K562 (cell line): ENCODE measurements at regions not wholly inside any gene's neighbourhood (a gene's known extent, or its start where the extent isn't known, plus 50 kb on each side); places are given as distances from the start of the nearest gene placed in this dataset.

Source experiments
- ATAC-seq: fragments of 200-7000 bp; cut with Tn5 transposase; 3 replicates; pipeline ENCODE4 v1.9.1; 2020; ENCODE audit warnings: moderate library complexity
- BruUV-seq: library from RNA; stranded (reverse); fragments of 400-500 nt; replicated peaks from 2 replicates; lab custom pipeline; 2021; lab: Mats Ljungman, UMichigan
- CTCF ChIA-PET: fragments of 300-600 bp; formaldehyde crosslinking; extraction: SDS; loops from one replicate; lab custom pipeline; 2021; ENCODE audit warnings: low intra/inter-chr PET ratio; lab: Yijun Ruan, JAX
- POLR2A ChIA-PET: fragments of 300-600, 350-650 bp; sonication (Branson Sonifier 250); formaldehyde crosslinking; extraction: SDS; loops from one replicate; lab custom pipeline; 2021; ENCODE audit warnings: antibody characterized with exemption, inconsistent platforms; lab: Yijun Ruan, JAX
- DNase-seq, 4 experiments: peaks; one replicate each; pipeline versions ENCODE4 v3.0.0 to v3.0.0-alpha.2; 2011 to 2018; ENCODE audit warnings: low spot score in 3 of 4, mixed read lengths in 3 of 4; ENCODE audit errors: extremely low read depth in 1 of 4
- FAIRE-seq: peaks from 2 replicates; lab custom pipeline; 2011; peaks lifted over from hg19 to GRCh38; lab: Jason Lieb, UNC
- H2AFZ ChIP-seq: 2 replicates; pipeline ENCODE4 v1.6.0; 2011; ENCODE audit warnings: low read depth, low read length, control low read depth, inconsistent platforms
- H3K27ac ChIP-seq: fragments of 200-600 bp; 3 replicates; pipeline ENCODE4 v1.8.0; 2011; ENCODE audit warnings: low read depth, mild to moderate bottlenecking, control low read depth, inconsistent platforms, low read length, moderate library complexity, mixed read lengths; ENCODE audit errors: extremely low read depth
- H3K27me3 ChIP-seq, 2 experiments: fragments of 300-600 bp in 1 of 2; 2 replicates in 1 of 2; 3 replicates in 1 of 2; pipeline versions ENCODE4 v1.6.0 to v1.8.0; 2011; ENCODE audit warnings: inconsistent platforms in 2 of 2, low read length in 2 of 2, mild to moderate bottlenecking in 1 of 2, mixed read lengths in 1 of 2, moderate library complexity in 1 of 2; ENCODE audit not compliant: control insufficient read depth in 2 of 2, insufficient read depth in 2 of 2
- H3K36me3 ChIP-seq: fragments of 300-600 bp; 3 replicates; pipeline ENCODE4 v1.8.0; 2011; ENCODE audit warnings: mild to moderate bottlenecking, low read length, inconsistent platforms; ENCODE audit not compliant: control insufficient read depth, insufficient read depth
- H3K4me1 ChIP-seq, 2 experiments: fragments of 200-600 bp in 1 of 2; replicated peaks in 1 of 2; 2 replicates in 1 of 2; 3 replicates in 1 of 2; pipeline versions ENCODE4 v1.5.1 to v1.8.0; 2011; ENCODE audit warnings: inconsistent platforms in 2 of 2, low read length in 2 of 2, mild to moderate bottlenecking in 1 of 2, mixed read lengths in 1 of 2, moderate library complexity in 1 of 2; ENCODE audit not compliant: control insufficient read depth in 2 of 2, insufficient read depth in 2 of 2
- H3K4me2 ChIP-seq: 2 replicates; pipeline ENCODE4 v1.6.1; 2011; ENCODE audit warnings: low read length, control low read depth, inconsistent platforms, mixed read lengths; ENCODE audit not compliant: insufficient read depth
- H3K4me3 ChIP-seq: fragments of 200-600 bp; sonication (generic), shearing (Covaris generic); 2 replicates; pipeline ENCODE4 v1.5.1; 2016; ENCODE audit warnings: control low read depth, inconsistent platforms
- H3K79me2 ChIP-seq: fragments of 200-600 bp; 3 replicates; pipeline ENCODE4 v1.8.0; 2011; ENCODE audit warnings: low read length, inconsistent platforms; ENCODE audit not compliant: control insufficient read depth, insufficient read depth
- H3K9ac ChIP-seq, 2 experiments: 2 replicates each; pipeline versions ENCODE4 v1.6.0 to v1.6.1; 2011; ENCODE audit warnings: low read depth in 2 of 2, low read length in 2 of 2, control low read depth in 1 of 2, inconsistent platforms in 1 of 2, mild to moderate bottlenecking in 1 of 2, mixed read lengths in 1 of 2; ENCODE audit not compliant: insufficient read depth in 1 of 2
- H3K9me1 ChIP-seq: one replicate; pipeline ENCODE4 v1.6.0; 2011; ENCODE audit warnings: inconsistent platforms, mild to moderate bottlenecking, low read length, moderate library complexity; ENCODE audit not compliant: control insufficient read depth, insufficient read depth
- H3K9me3 ChIP-seq: replicated peaks from 2 replicates; pipeline ENCODE4 v1.5.1; 2011; ENCODE audit warnings: low read depth, low read length, inconsistent platforms; ENCODE audit not compliant: control insufficient read depth, insufficient read depth
- H4K20me1 ChIP-seq: replicated peaks from 2 replicates; pipeline ENCODE4 v1.6.1; 2011; ENCODE audit warnings: low read length, inconsistent platforms, mixed read lengths; ENCODE audit not compliant: control insufficient read depth, insufficient read depth
- BDP1 ChIP-seq: IDR thresholded peaks from 3 replicates; pipeline ENCODE4 v1.6.1; 2011; ENCODE audit not compliant: insufficient read length, insufficient read depth
- CBFA2T3 ChIP-seq: fragments of 450-650 bp; IDR thresholded peaks from 2 replicates; pipeline ENCODE4 v1.6.1; 2017
- CCNT2 ChIP-seq: IDR thresholded peaks from 2 replicates; pipeline ENCODE4 v1.6.1; 2011; ENCODE audit warnings: borderline replicate concordance, low read depth, mild to moderate bottlenecking, moderate library complexity, mixed read lengths, low read length; ENCODE audit not compliant: insufficient read length; ENCODE audit errors: extremely low read depth
- FIP1L1 ChIP-seq: fragments of 200-400 bp; formaldehyde crosslinking; IDR thresholded peaks from 2 replicates; pipeline ENCODE4 v1.6.1; 2018; ENCODE audit warnings: mild to moderate bottlenecking, low read depth, low read length; ENCODE audit not compliant: poor library complexity, severe bottlenecking
- HES1 ChIP-seq: fragments of 450-650 bp; IDR thresholded peaks from 2 replicates; pipeline ENCODE4 v1.6.1; 2016; ENCODE audit warnings: low read depth, mild to moderate bottlenecking, moderate library complexity
- PTBP1 ChIP-seq: fragments of 200-400 bp; formaldehyde crosslinking; IDR thresholded peaks from 2 replicates; pipeline ENCODE4 v1.6.1; 2017; ENCODE audit warnings: low read depth, low read length
- RCOR1 ChIP-seq, 2 experiments: IDR thresholded peaks; 2 replicates each; pipeline ENCODE4 v1.6.1; 2012; ENCODE audit warnings: low read depth in 2 of 2, low read length in 2 of 2, borderline replicate concordance in 1 of 2, improper control_type of control experiment in 1 of 2
- SRF ChIP-seq, 2 experiments: fragments of 250-450, 450-650 bp in 1 of 2; sonication (Bioruptor Pico) in 1 of 2; sonication (generic) in 1 of 2; formaldehyde crosslinking; IDR thresholded peaks; 2 replicates each; pipeline versions ENCODE4 v1.5.0 to v1.5.1; 2020 to 2022; ENCODE audit warnings: mild to moderate bottlenecking in 1 of 2, missing genetic modification reagents in 1 of 2
- SRSF3 ChIP-seq: fragments of 200-400 bp; formaldehyde crosslinking; IDR thresholded peaks from 2 replicates; pipeline ENCODE4 v1.6.1; 2016; ENCODE audit warnings: mild to moderate bottlenecking, low read length, moderate library complexity; ENCODE audit not compliant: insufficient read depth
- TBL1XR1 ChIP-seq, 2 experiments: IDR thresholded peaks; 2 replicates each; pipeline ENCODE4 v1.6.1; 2012; ENCODE audit warnings: improper control_type of control experiment in 2 of 2, low read length in 2 of 2, mild to moderate bottlenecking in 1 of 2
- TRIM24 ChIP-seq, 2 experiments: fragments of 450-650 bp; IDR thresholded peaks; 2 replicates each; pipeline ENCODE4 v1.6.1; 2016
- WGBS: fragments of 100-300 bp; shearing (Covaris generic); methylation state at CpG from one replicate; pipeline ENCODE4 v1.1.6; 2016; ENCODE audit warnings: low coverage, mixed read lengths; ENCODE audit not compliant: insufficient coverage; ENCODE audit errors: missing lambda C conversion rate; 5-methylcytosine and 5-hydroxymethylcytosine counted together
- in situ Hi-C: fragments of 300-500 bp; cut with MboI; formaldehyde crosslinking; loops from 4 replicates; pipeline ENCODE4 v1.15.0; 2018; ENCODE audit warnings: inconsistent platforms, mixed read lengths
- intact Hi-C: fragments of 100-400 bp; cut with micrococcal nuclease; formaldehyde crosslinking; loops from 2 replicates; pipeline ENCODE4 v1.14.2; 2022

- no TSS peak for BruUV-seq
- Histone ChIP-seq H3K4me3 (no peak overlapping the region), H3K4me2 (no peak overlapping the region), H3K36me3 (no peaks in the 10 kb centered on the region), H3K27me3 (no peaks in the 10 kb centered on the region)
- ChIA-PET POLR2A (no interaction called here), CTCF (no interaction called here)
- no peak for FAIRE-seq
- 0% methylated on average over 5 of the region's 5 CpGs for WGBS
- TF ChIP-seq SRF (CRISPR knock-in tag; IDR thresholded peaks at IDR 0.05) (no peak), HES1 (no peak), TRIM24 (IDR thresholded peaks at IDR 0.05) (no peak), SRSF3 (no peak), RCOR1 (IDR thresholded peaks at IDR 0.05; ENCODE audit: borderline replicate concordance in 1 of 2, low read depth in 2 of 2, low read length in 2 of 2) (no peak), BDP1 (no peak), FIP1L1 (no peak), CCNT2 (no peak), PTBP1 (no peak), TBL1XR1 (IDR thresholded peaks at IDR 0.05; ENCODE audit: low read length in 2 of 2) (no peak), CBFA2T3 (no peak)
- TF ChIP-seq, all 486 proteins: peak for 0
- Histone ChIP-seq H2AFZ (no peak overlapping the region), H3K9me1 (no peaks in the 10 kb centered on the region), H3K9ac (no peak overlapping the region), H3K79me2 (no peaks in the 10 kb centered on the region), H3K4me1 (no peaks in the 10 kb centered on the region), H3K9me3 (no peaks in the 10 kb centered on the region), H4K20me1 (no peaks in the 10 kb centered on the region), H3K27ac (no peak overlapping the region)
- in situ Hi-C loops (no loop called here), intact Hi-C loops (no loop called here)
- ATAC-seq (no peak), DNase-seq (no peak)
These were observed 805.1 kb downstream of the NR2F1-AS1 start for GRCh38 chr5:92775711-92776615.
